HUES48 (cell line): ENCODE measurements at regions not wholly inside any gene's neighbourhood (a gene's known extent, or its start where the extent isn't known, plus 50 kb on each side); places are given as distances from the start of the nearest gene placed in this dataset.

ENCODE experiments used
- H3K27ac ChIP-seq: one replicate; pipeline ENCODE4 v1.7.0; 2013; ENCODE audit warnings: low read depth, low read length, inconsistent platforms
- H3K27me3 ChIP-seq: 2 replicates; pipeline ENCODE4 v1.6.1; 2013; ENCODE audit warnings: mild to moderate bottlenecking, low read length; ENCODE audit not compliant: control insufficient read depth, insufficient read depth
- H3K36me3 ChIP-seq: 2 replicates; pipeline ENCODE4 v1.6.1; 2013; ENCODE audit warnings: low read length; ENCODE audit not compliant: control insufficient read depth, insufficient read depth
- H3K4me1 ChIP-seq: 2 replicates; pipeline ENCODE4 v1.6.1; 2013; ENCODE audit warnings: mild to moderate bottlenecking, low read length; ENCODE audit not compliant: control insufficient read depth, insufficient read depth
- H3K4me3 ChIP-seq: 2 replicates; pipeline ENCODE4 v1.5.1; 2013; ENCODE audit warnings: mild to moderate bottlenecking, low read depth, low read length
- H3K9ac ChIP-seq: 2 replicates; pipeline ENCODE4 v1.6.1; 2013; ENCODE audit warnings: mild to moderate bottlenecking, low read depth, low read length, moderate library complexity
- H3K9me3 ChIP-seq: 2 replicates; pipeline ENCODE4 v1.6.1; 2013; ENCODE audit warnings: low read length; ENCODE audit not compliant: control insufficient read depth, insufficient read depth

- Histone ChIP-seq H3K27me3 (no peaks in the 10 kb centered on the region), H3K4me1 (peaks cover 4% of the 10 kb centered on the region), H3K9ac (no peak overlapping the region), H3K4me3 (no peak overlapping the region), H3K36me3 (no peaks in the 10 kb centered on the region), H3K27ac (no peak overlapping the region), H3K9me3 (no peaks in the 10 kb centered on the region)
Measured at GRCh38 chr5:155929112-155929511, 397.9 kb upstream of the SGCD start.

- Histone ChIP-seq H3K9me3 (no peaks in the 10 kb centered on the region), H3K27me3 (no peaks in the 10 kb centered on the region), H3K4me3 (no peak overlapping the region), H3K4me1 (no peaks in the 10 kb centered on the region), H3K27ac (no peak overlapping the region), H3K9ac (no peak overlapping the region), H3K36me3 (no peaks in the 10 kb centered on the region)
Measured at GRCh38 chr5:155934964-155935363, 392.0 kb upstream of the SGCD start.

- Histone ChIP-seq H3K36me3 (no peaks in the 10 kb centered on the region), H3K27me3 (no peaks in the 10 kb centered on the region), H3K9ac (no peak overlapping the region), H3K27ac (no peak overlapping the region), H3K4me3 (no peak overlapping the region), H3K4me1 (no peaks in the 10 kb centered on the region), H3K9me3 (no peaks in the 10 kb centered on the region)
Measured at GRCh38 chr5:155935723-155936122, 391.2 kb upstream of the SGCD start.

GRCh38 chr5:155936520-155937406 is 390.2 kb upstream of the SGCD start:
- Histone ChIP-seq H3K9ac (no peak overlapping the region), H3K36me3 (no peaks in the 10 kb centered on the region), H3K4me3 (no peak overlapping the region)

GRCh38 chr5:155938051-155938450 is 388.9 kb upstream of the SGCD start:
- Histone ChIP-seq H3K27me3 (no peaks in the 10 kb centered on the region), H3K9ac (no peak overlapping the region), H3K27ac (no peak overlapping the region), H3K4me1 (no peaks in the 10 kb centered on the region), H3K4me3 (no peak overlapping the region), H3K36me3 (no peaks in the 10 kb centered on the region), H3K9me3 (no peaks in the 10 kb centered on the region)

More at GRCh38 chr5:155936520-155937406, 390.2 kb upstream of the SGCD start:
- H3K4me1 ChIP-seq: no peaks in the 10 kb centered on the region
- H3K27ac ChIP-seq: no peak overlapping the region
- no peaks in the 10 kb centered on the region for H3K9me3 ChIP-seq
- H3K27me3 ChIP-seq: no peaks in the 10 kb centered on the region

GRCh38 chr5:155941340-155941739 is 385.6 kb upstream of the SGCD start:
- H3K9me3 ChIP-seq: no peaks in the 10 kb centered on the region
- H3K27ac ChIP-seq: no peak overlapping the region
- H3K4me3 ChIP-seq: no peak overlapping the region
- H3K9ac ChIP-seq: no peak overlapping the region
- no peaks in the 10 kb centered on the region for H3K36me3 ChIP-seq
- no peaks in the 10 kb centered on the region for H3K4me1 ChIP-seq
- H3K27me3 ChIP-seq: no peaks in the 10 kb centered on the region

GRCh38 chr5:155943516-155944407 is 383.2 kb upstream of the SGCD start:
- Histone ChIP-seq H3K27me3 (no peaks in the 10 kb centered on the region), H3K9ac (no peak overlapping the region)

GRCh38 chr5:155947394-155948062 is 379.4 kb upstream of the SGCD start:
- peaks cover 2% of the 10 kb centered on the region; the same call in 1 of the 2 replicates for H3K4me1 ChIP-seq
- H3K9me3 ChIP-seq: no peaks in the 10 kb centered on the region
- H3K27ac ChIP-seq: no peak overlapping the region
- H3K4me3 ChIP-seq: no peak overlapping the region
- H3K9ac ChIP-seq: no peak overlapping the region
- no peaks in the 10 kb centered on the region for H3K27me3 ChIP-seq
- no peaks in the 10 kb centered on the region for H3K36me3 ChIP-seq

More at GRCh38 chr5:155943516-155944407, 383.2 kb upstream of the SGCD start:
- H3K36me3 ChIP-seq: no peaks in the 10 kb centered on the region
- H3K27ac ChIP-seq: no peak overlapping the region
- H3K4me3 ChIP-seq: no peak overlapping the region
- no peaks in the 10 kb centered on the region for H3K4me1 ChIP-seq
- no peaks in the 10 kb centered on the region for H3K9me3 ChIP-seq

- no peaks in the 10 kb centered on the region for H3K36me3 ChIP-seq
- H3K27ac ChIP-seq: no peak overlapping the region
- no peaks in the 10 kb centered on the region for H3K9me3 ChIP-seq
- no peak overlapping the region for H3K9ac ChIP-seq
- no peaks in the 10 kb centered on the region for H3K27me3 ChIP-seq
- peaks cover 12% of the 10 kb centered on the region; the same call in 1 of the 2 replicates for H3K4me1 ChIP-seq
- H3K4me3 ChIP-seq: no peak overlapping the region
Measured at GRCh38 chr5:155948576-155948975, 378.4 kb upstream of the SGCD start.

- Histone ChIP-seq H3K4me1 (peaks cover 12% of the 10 kb centered on the region; the same call in 1 of the 2 replicates), H3K9ac (no peak overlapping the region), H3K4me3 (no peak overlapping the region), H3K36me3 (no peaks in the 10 kb centered on the region), H3K27me3 (no peaks in the 10 kb centered on the region), H3K27ac (no peak overlapping the region), H3K9me3 (no peaks in the 10 kb centered on the region)
Measured at GRCh38 chr5:155952486-155953089, 374.4 kb upstream of the SGCD start.
